Gastroesophageal sphincter (tissue), 3 donors: ENCODE measurements at regions not wholly inside any gene's neighbourhood (a gene's known extent, or its start where the extent isn't known, plus 50 kb on each side); places are given as distances from the start of the nearest gene placed in this dataset.

ENCODE experiments used
- EP300 ChIP-seq: sonication (generic); formaldehyde crosslinking; IDR thresholded peaks from one replicate; pipeline ENCODE4 v1.6.1; 2017; ENCODE audit warnings: antibody characterized with exemption, mild to moderate bottlenecking
- POLR2A ChIP-seq, 2 donors: fragments of 450-650 bp; IDR thresholded peaks; one replicate each; pipeline ENCODE4 v1.6.1; 2017; ENCODE audit warnings: antibody characterized with exemption in 2 of 2, mild to moderate bottlenecking in 2 of 2, moderate library complexity in 1 of 2
- POLR2AphosphoS5 ChIP-seq: sonication (generic); formaldehyde crosslinking; IDR thresholded peaks from one replicate; pipeline ENCODE4 v1.6.1; 2017; ENCODE audit warnings: antibody characterized with exemption
- TF ChIP-seq, protein P1 (sequence below), 4 experiments: fragments of 200-600 bp in 2 of 4; fragments of 450-650 bp in 2 of 4; sonication (generic) in 1 of 4; IDR thresholded peaks; one replicate each; pipeline ENCODE4 v1.5.1; 2017 to 2019; ENCODE audit warnings: antibody characterized with exemption in 4 of 4, mild to moderate bottlenecking in 2 of 4, moderate library complexity in 2 of 4

GRCh38 chr18:10128921-10129501 is 215.2 kb downstream of the VAPA start:
- TF ChIP-seq, protein P1, sequence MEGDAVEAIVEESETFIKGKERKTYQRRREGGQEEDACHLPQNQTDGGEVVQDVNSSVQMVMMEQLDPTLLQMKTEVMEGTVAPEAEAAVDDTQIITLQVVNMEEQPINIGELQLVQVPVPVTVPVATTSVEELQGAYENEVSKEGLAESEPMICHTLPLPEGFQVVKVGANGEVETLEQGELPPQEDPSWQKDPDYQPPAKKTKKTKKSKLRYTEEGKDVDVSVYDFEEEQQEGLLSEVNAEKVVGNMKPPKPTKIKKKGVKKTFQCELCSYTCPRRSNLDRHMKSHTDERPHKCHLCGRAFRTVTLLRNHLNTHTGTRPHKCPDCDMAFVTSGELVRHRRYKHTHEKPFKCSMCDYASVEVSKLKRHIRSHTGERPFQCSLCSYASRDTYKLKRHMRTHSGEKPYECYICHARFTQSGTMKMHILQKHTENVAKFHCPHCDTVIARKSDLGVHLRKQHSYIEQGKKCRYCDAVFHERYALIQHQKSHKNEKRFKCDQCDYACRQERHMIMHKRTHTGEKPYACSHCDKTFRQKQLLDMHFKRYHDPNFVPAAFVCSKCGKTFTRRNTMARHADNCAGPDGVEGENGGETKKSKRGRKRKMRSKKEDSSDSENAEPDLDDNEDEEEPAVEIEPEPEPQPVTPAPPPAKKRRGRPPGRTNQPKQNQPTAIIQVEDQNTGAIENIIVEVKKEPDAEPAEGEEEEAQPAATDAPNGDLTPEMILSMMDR (IDR thresholded peaks at IDR 0.05): no peak
- TF ChIP-seq EP300 (no peak), POLR2AphosphoS5 (no peak), POLR2A (IDR thresholded peaks at IDR 0.05) (no peak)
